Loucy (cell line): ENCODE measurements at regions not wholly inside any gene's neighbourhood (a gene's known extent, or its start where the extent isn't known, plus 50 kb on each side); places are given as distances from the start of the nearest gene placed in this dataset.
A peak's percentile ranks its signal among the peaks of the same experiment; 100 is the strongest.
"Not testable (repeated sequence)": the region's sequence is repeated elsewhere in the genome, so short reads cannot be mapped to it uniquely, and the experiment has no call there.

Source experiments
- H2AFZ ChIP-seq: fragments of 200-600 bp; sonication (generic); 2 replicates; pipeline ENCODE4 v1.6.0; 2016; ENCODE audit warnings: antibody characterized with exemption, mild to moderate bottlenecking, low read length, moderate library complexity
- H3F3A ChIP-seq: fragments of 200-600 bp; 2 replicates; pipeline ENCODE4 v1.6.0; 2016; ENCODE audit warnings: antibody characterized with exemption, low read depth, mild to moderate bottlenecking
- H3K27me3 ChIP-seq: fragments of 200-600 bp; sonication (generic); 2 replicates; pipeline ENCODE4 v1.6.1; 2014; ENCODE audit warnings: low read length, mild to moderate bottlenecking; ENCODE audit not compliant: insufficient read depth, poor library complexity, severe bottlenecking
- H3K36me3 ChIP-seq: fragments of 200-600 bp; sonication (generic); 2 replicates; pipeline ENCODE4 v1.6.1; 2016; ENCODE audit warnings: low read length; ENCODE audit not compliant: insufficient read depth
- H3K4me1 ChIP-seq: fragments of 200-600 bp; sonication (generic); 2 replicates; pipeline ENCODE4 v1.5.1; 2014; ENCODE audit warnings: low read length, mild to moderate bottlenecking; ENCODE audit not compliant: insufficient read depth, poor library complexity, severe bottlenecking
- H3K4me2 ChIP-seq: fragments of 200-600 bp; sonication (generic); 2 replicates; pipeline ENCODE4 v1.6.0; 2014; ENCODE audit warnings: antibody characterized with exemption, low read length, low read depth, mild to moderate bottlenecking; ENCODE audit not compliant: poor library complexity, severe bottlenecking
- H3K4me3 ChIP-seq: fragments of 200-600 bp; sonication (generic); 2 replicates; pipeline ENCODE4 v1.5.1; 2014; ENCODE audit warnings: low read length, mild to moderate bottlenecking, mixed read lengths; ENCODE audit not compliant: poor library complexity, severe bottlenecking
- H3K79me2 ChIP-seq: fragments of 200-600 bp; sonication (generic); 2 replicates; pipeline ENCODE4 v1.6.1; 2014; ENCODE audit warnings: low read length; ENCODE audit not compliant: insufficient read depth
- H3K9ac ChIP-seq: fragments of 200-600 bp; sonication (generic); 2 replicates; pipeline ENCODE4 v1.6.0; 2014; ENCODE audit warnings: mild to moderate bottlenecking, low read depth, low read length, moderate library complexity; ENCODE audit not compliant: poor library complexity, severe bottlenecking
- H3K9me2 ChIP-seq: fragments of 200-600 bp; sonication (generic); replicated peaks from 2 replicates; pipeline ENCODE4 v1.6.1; 2016; ENCODE audit warnings: low read depth, low read length, mixed read lengths
- H3K9me3 ChIP-seq: fragments of 200-600 bp; sonication (generic); 2 replicates; pipeline ENCODE4 v1.6.1; 2014; ENCODE audit warnings: mild to moderate bottlenecking, antibody characterized with exemption, low read length, low read depth; ENCODE audit not compliant: insufficient read depth
- H4K20me1 ChIP-seq: fragments of 200-600 bp; sonication (generic); 2 replicates; pipeline ENCODE4 v1.6.0; 2014; ENCODE audit warnings: antibody characterized with exemption, low read length, mild to moderate bottlenecking; ENCODE audit not compliant: insufficient read depth, poor library complexity, severe bottlenecking
- EZH2phosphoT487 ChIP-seq: fragments of 200-600 bp; IDR thresholded peaks from 2 replicates; pipeline ENCODE4 v1.6.1; 2018; ENCODE audit warnings: antibody characterized with exemption, mild to moderate bottlenecking, moderate library complexity, borderline replicate concordance
- TF ChIP-seq, protein P1 (sequence below): fragments of 200-600 bp; sonication (generic); conservative IDR thresholded peaks from 2 replicates; pipeline ENCODE4 v1.5.1; 2014; ENCODE audit warnings: mild to moderate bottlenecking, antibody characterized with exemption, low read length

DNA sequence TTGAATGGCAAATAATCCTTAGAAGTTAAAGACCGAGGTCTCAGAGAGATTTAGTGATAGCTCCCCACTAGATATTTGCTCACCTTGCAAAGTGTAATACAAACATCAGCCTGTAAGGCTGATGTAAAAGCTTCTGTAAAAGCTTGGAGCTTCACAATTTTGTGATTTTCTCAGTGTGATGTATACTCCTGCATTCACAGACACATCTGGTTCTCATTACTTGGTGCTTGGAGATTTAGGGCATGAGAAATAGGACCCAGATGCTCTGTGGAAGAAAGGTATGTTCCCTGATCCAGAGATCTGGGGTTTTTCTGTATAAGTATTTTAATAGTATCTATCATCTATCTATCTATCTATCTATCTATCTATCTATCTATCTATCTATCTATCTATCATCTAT lies 1664.3 kb downstream of the C4orf33 start:
- no peak for TF ChIP-seq EZH2phosphoT487
- TF ChIP-seq, protein P1, sequence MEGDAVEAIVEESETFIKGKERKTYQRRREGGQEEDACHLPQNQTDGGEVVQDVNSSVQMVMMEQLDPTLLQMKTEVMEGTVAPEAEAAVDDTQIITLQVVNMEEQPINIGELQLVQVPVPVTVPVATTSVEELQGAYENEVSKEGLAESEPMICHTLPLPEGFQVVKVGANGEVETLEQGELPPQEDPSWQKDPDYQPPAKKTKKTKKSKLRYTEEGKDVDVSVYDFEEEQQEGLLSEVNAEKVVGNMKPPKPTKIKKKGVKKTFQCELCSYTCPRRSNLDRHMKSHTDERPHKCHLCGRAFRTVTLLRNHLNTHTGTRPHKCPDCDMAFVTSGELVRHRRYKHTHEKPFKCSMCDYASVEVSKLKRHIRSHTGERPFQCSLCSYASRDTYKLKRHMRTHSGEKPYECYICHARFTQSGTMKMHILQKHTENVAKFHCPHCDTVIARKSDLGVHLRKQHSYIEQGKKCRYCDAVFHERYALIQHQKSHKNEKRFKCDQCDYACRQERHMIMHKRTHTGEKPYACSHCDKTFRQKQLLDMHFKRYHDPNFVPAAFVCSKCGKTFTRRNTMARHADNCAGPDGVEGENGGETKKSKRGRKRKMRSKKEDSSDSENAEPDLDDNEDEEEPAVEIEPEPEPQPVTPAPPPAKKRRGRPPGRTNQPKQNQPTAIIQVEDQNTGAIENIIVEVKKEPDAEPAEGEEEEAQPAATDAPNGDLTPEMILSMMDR = no peak
- Histone ChIP-seq H3K27me3 (no peaks in the 10 kb centered on the region), H3K9me3 (no peaks in the 10 kb centered on the region), H3K36me3 (no peaks in the 10 kb centered on the region), H3K9me2 (no peaks in the 10 kb centered on the region), H2AFZ (no peak overlapping the region), H3K4me1 (no peaks in the 10 kb centered on the region), H3K9ac (no peak overlapping the region), H3K79me2 (no peaks in the 10 kb centered on the region), H4K20me1 (no peaks in the 10 kb centered on the region), H3K4me3 (no peak overlapping the region), H3K4me2 (no peak overlapping the region), H3F3A (no peaks in the 10 kb centered on the region)

DNA sequence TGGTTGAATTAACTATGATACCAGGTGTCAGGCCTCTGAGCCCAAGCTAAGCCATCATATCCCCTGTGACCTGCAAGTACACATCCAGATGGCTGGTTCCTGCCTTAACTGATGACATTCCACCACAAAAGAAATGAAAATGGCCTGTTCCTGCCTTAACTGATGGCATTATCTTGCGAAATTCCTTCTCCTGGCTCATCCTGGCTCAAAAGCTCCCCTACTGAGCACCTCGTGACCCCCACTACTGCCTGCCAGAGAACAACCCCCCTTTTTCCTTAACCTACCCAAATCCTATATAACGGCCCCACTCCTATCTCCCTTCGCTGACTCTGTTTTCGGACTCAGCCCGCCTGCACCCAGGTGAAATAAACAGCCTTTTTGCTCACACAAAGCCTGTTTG lies 1671.4 kb downstream of the C4orf33 start:
- H3K27me3 ChIP-seq, H3K4me3 ChIP-seq, H3F3A ChIP-seq, H3K36me3 ChIP-seq, H3K9me3 ChIP-seq, H3K9me2 ChIP-seq, H3K79me2 ChIP-seq, H3K4me1 ChIP-seq, H2AFZ ChIP-seq, H3K9ac ChIP-seq, H3K4me2 ChIP-seq, H4K20me1 ChIP-seq: not testable (repeated sequence)

DNA sequence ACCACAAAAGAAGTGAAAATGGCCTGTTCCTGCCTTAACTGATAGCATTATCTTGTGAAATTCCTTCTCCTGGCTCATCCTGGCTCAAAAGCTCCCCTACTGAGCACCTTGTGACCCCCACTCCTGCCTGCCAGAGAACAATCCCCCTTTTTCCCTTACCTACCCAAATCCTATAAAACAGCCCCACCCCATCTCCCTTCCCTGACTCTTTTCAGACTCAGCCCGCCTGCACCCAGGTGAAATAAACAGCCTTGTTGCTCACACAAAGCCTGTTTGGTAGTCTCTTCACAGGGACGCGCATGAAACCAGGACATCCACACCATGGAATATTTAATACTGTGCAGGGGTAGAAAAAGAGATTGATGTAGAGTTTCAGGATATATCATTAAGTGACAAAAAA lies 1677.0 kb downstream of the C4orf33 start:
- H2AFZ ChIP-seq, H4K20me1 ChIP-seq, H3K9me2 ChIP-seq, H3K9me3 ChIP-seq, H3K27me3 ChIP-seq, H3K9ac ChIP-seq, H3K36me3 ChIP-seq, H3K4me1 ChIP-seq, H3K4me3 ChIP-seq, H3K4me2 ChIP-seq, H3F3A ChIP-seq, H3K79me2 ChIP-seq: not testable (repeated sequence)

DNA sequence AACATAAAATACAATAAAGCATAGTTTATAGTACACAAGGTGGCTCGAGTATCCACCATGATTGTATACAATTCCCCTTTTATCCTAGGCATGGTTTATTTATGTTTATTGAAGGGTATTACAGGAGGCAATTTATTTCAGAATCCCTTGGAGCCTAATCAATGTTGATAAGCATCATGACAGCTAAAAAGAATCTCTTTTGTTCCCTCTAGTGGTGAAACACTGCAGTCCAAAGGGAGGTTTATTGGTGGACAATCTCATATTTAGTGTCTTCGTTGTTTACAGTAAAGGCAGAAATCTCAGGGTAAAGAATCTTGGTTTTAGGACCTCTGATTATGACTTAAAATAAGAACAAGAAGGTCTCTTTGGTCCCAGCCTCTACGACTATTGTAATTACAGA lies 1712.5 kb downstream of the C4orf33 start:
- H2AFZ ChIP-seq = peak overlapping the region; percentile 47; the same call in 1 of the 2 replicates
- no peak overlapping the region for H3K4me3 ChIP-seq
- H3K4me1 ChIP-seq = no peaks in the 10 kb centered on the region
- no peak for TF ChIP-seq EZH2phosphoT487
- TF ChIP-seq, protein P1 = peak; percentile 74
- H3K36me3 ChIP-seq = no peaks in the 10 kb centered on the region
- no peaks in the 10 kb centered on the region for H3K9me2 ChIP-seq
- H3K9me3 ChIP-seq = 0 out of 2 replicates have a peak, but pooled peaks cover 4% of the 10 kb centered on the region
- H3F3A ChIP-seq = no peaks in the 10 kb centered on the region
- H3K27me3 ChIP-seq = no peaks in the 10 kb centered on the region
- no peaks in the 10 kb centered on the region for H3K79me2 ChIP-seq
- H3K4me2 ChIP-seq = no peak overlapping the region
- H4K20me1 ChIP-seq = no peaks in the 10 kb centered on the region
- H3K9ac ChIP-seq = no peak overlapping the region
